ENCODE measurements at regions not wholly inside any gene's neighbourhood (a gene's known extent, or its start where the extent isn't known, plus 50 kb on each side); places are given as distances from the start of the nearest gene placed in this dataset.
A peak's percentile ranks its signal among the peaks of the same experiment; 100 is the strongest.

DNA sequence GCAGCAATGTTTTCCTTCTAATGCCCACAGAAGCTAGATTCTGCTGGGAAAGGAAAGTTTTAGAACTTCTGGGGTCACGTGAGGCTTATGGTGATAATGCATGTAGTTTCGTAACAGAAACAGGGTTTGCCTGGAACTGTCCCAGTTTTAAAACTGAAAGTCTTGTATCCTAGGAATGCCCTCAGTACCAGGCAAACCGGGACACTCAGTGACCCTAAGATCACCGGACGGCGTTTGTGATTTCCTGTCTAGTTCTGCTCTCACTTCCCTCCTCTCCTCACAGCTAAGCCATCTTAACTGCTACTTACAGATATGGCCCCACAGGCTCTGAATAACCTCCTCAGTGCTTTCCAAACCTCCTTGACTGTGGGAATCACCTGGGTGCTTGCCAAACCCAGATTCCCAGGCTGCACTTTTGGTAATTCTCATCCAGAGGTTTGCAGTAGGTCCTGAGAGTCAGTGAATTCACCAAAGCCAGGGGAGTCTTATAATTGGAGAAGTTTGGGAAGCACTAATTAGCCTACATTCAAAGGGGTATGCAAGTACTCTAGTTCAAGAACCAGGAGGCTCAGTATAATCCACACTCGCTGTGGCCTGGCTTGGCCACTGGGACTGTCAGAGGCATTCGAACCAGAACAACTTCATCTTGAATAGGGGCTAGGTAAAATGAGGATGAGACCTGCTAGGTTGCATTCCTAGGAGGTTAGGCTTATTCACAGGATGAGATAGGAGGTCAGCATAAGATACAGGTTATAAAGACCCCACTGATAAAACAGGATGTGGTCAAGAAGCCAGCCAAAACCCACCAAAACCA, 231.6 kb upstream of the MYLIP start:
- no peak overlapping the region for H3K27ac ChIP-seq (ENCODE audit: insufficient read length, low read depth, low read length)
- H2BK5ac ChIP-seq (ENCODE audit: insufficient read length, low read length) = no peak overlapping the region

More for the DNA sequence above, 231.6 kb upstream of the MYLIP start:
- H3K9me3 Mint-ChIP-seq = peaks cover 2 to 6% of the 10 kb centered on the region in 2 experiments; a peak in 4 of 5 replicates
- WGBS (ENCODE audit: extremely low coverage, insufficient read length, low lambda C conversion rate) = no CpG with 5 or more reads among the region's 8 CpGs
- TF ChIP-seq CTCF (conservative IDR thresholded peaks at IDR 0.05) = no peak
- no peak overlapping the region for H3K9ac ChIP-seq (ENCODE audit: extremely low read depth, insufficient read length, low read length)
- H3K79me1 ChIP-seq (ENCODE audit: insufficient read depth, low read depth, low read length, poor library complexity, severe bottlenecking) = no peaks in the 10 kb centered on the region
- no peaks in the 10 kb centered on the region for H3K23me2 ChIP-seq (ENCODE audit: insufficient read length, low read depth, low read length, poor library complexity, severe bottlenecking)
- no peak overlapping the region for H4K5ac ChIP-seq (ENCODE audit: insufficient read length, low read depth, low read length)
- H3K27me3 Mint-ChIP-seq (ENCODE audit: low read depth) = no peaks in the 10 kb centered on the region
- no peak overlapping the region for H2AK5ac ChIP-seq (ENCODE audit: insufficient read length, low read length)
- H3K27me3 ChIP-seq (ENCODE audit: insufficient read depth, low read length) = no peaks in the 10 kb centered on the region
- no peak overlapping the region for H4K91ac ChIP-seq (ENCODE audit: insufficient read length, low read depth, low read length)
- H3T11ph ChIP-seq (ENCODE audit: low read length) = no peak overlapping the region
- peak overlapping the region; percentile 45 to 95 (median 69); a peak in 6 of 7 replicates for H3K27ac Mint-ChIP-seq
- H2BK20ac ChIP-seq (ENCODE audit: low read depth, low read length, poor library complexity, severe bottlenecking) = no peak overlapping the region
- no peak overlapping the region for H3K14ac ChIP-seq (ENCODE audit: insufficient read depth, low read length)
- no peak overlapping the region for H2BK12ac ChIP-seq (ENCODE audit: insufficient read length, low read depth, low read length)
- peaks cover 54 to 58% of the 10 kb centered on the region in 2 experiments for H3K4me1 Mint-ChIP-seq
- H3K56ac ChIP-seq (ENCODE audit: insufficient read length, low read depth, low read length) = no peak overlapping the region
- no peak overlapping the region; a peak in 1 of 5 replicates for H3K4me3 Mint-ChIP-seq
- H3K4me1 ChIP-seq (ENCODE audit: insufficient read depth, low read length) = peaks cover 9% of the 10 kb centered on the region
- no peak overlapping the region for H4K8ac ChIP-seq (replicated peaks; ENCODE audit: insufficient read length, low read depth, low read length)
- no peak for DNase-seq
- H2AFZ ChIP-seq (ENCODE audit: low read length) = no peak overlapping the region
- H4K20me1 ChIP-seq (ENCODE audit: control insufficient read depth, insufficient read depth, insufficient read length) = no peaks in the 10 kb centered on the region
- H3K9me3 ChIP-seq (ENCODE audit: control insufficient read depth, low read depth, low read length) = no peaks in the 10 kb centered on the region
- H3K4ac ChIP-seq (ENCODE audit: low read depth, low read length) = no peak overlapping the region
- H2BK120ac ChIP-seq (ENCODE audit: low read depth, low read length, poor library complexity, severe bottlenecking) = no peak overlapping the region
- H3K36me3 Mint-ChIP-seq (ENCODE audit: insufficient read depth in 1 of 3, low read depth in 3 of 3) = peaks cover 1 to 9% (median 3%) of the 10 kb centered on the region in 3 experiments; a peak in 3 of 7 replicates
- H3K23ac ChIP-seq (ENCODE audit: insufficient read length, low read depth, low read length) = no peak overlapping the region
- H3K18ac ChIP-seq (ENCODE audit: insufficient read length, low read depth, low read length) = no peak overlapping the region
- no peak overlapping the region for H2BK15ac ChIP-seq (ENCODE audit: low read depth, low read length)
- H3K79me2 ChIP-seq (ENCODE audit: insufficient read depth, low read length) = no peaks in the 10 kb centered on the region
- no peak overlapping the region for H3K4me2 ChIP-seq (ENCODE audit: insufficient read depth, insufficient read length, low read length)
